Thyroid gland (tissue), 4 donors: ENCODE measurements at regions not wholly inside any gene's neighbourhood (a gene's known extent, or its start where the extent isn't known, plus 50 kb on each side); places are given as distances from the start of the nearest gene placed in this dataset.

Experiments used
- DNase-seq, 2 donors: peaks; one replicate each; pipeline ENCODE4 v3.0.0-alpha.2; 2019
- H3K27ac ChIP-seq, 3 donors: fragments of 200-600 bp; sonication (generic); 1 replicate in 2 of 3; 2 replicates in 1 of 3; pipeline ENCODE4 v1.5.1; 2016 to 2019; ENCODE audit warnings: mild to moderate bottlenecking in 1 of 3, moderate library complexity in 1 of 3
- H3K27me3 ChIP-seq: fragments of 200-600 bp; sonication (generic); one replicate; pipeline ENCODE4 v1.5.1; 2019
- H3K36me3 ChIP-seq, 2 donors: fragments of 200-600 bp; sonication (generic); one replicate each; pipeline ENCODE4 v1.5.1; 2016 to 2019
- H3K4me1 ChIP-seq, 2 donors: fragments of 200-600 bp; sonication (generic); one replicate each; pipeline ENCODE4 v1.5.1; 2017 to 2019
- H3K4me3 ChIP-seq, 3 donors: fragments of 200-600 bp; sonication (generic); replicated peaks in 1 of 3; 1 replicate in 2 of 3; 2 replicates in 1 of 3; pipeline ENCODE4 v1.5.1; 2016; ENCODE audit warnings: mild to moderate bottlenecking in 1 of 3
- H3K9me3 ChIP-seq: fragments of 200-600 bp; sonication (generic); one replicate; pipeline ENCODE4 v1.5.1; 2017
- POLR2A ChIP-seq, 2 donors: fragments of 450-650 bp; IDR thresholded peaks; one replicate each; pipeline ENCODE4 v1.6.1; 2017; ENCODE audit warnings: antibody characterized with exemption in 2 of 2, mild to moderate bottlenecking in 2 of 2, moderate library complexity in 1 of 2
- WGBS, 2 donors: methylation state at CpG; one replicate each; pipeline ENCODE4 v1.1.5; 2017; 5-methylcytosine and 5-hydroxymethylcytosine counted together
- intact Hi-C: fragments of 100-400 bp; cut with DNase I; formaldehyde crosslinking; loops from one replicate; pipeline ENCODE4 v1.15.1; 2023
- TF ChIP-seq, protein P1 (sequence below), 6 experiments: fragments of 200-600 bp in 3 of 6; fragments of 450-650 bp in 3 of 6; sonication (generic) in 3 of 6; IDR thresholded peaks; one replicate each; pipeline ENCODE4 v1.5.1; 2016 to 2019; ENCODE audit warnings: antibody characterized with exemption in 6 of 6, mild to moderate bottlenecking in 2 of 6, inconsistent platforms in 1 of 6, moderate library complexity in 1 of 6

DNA sequence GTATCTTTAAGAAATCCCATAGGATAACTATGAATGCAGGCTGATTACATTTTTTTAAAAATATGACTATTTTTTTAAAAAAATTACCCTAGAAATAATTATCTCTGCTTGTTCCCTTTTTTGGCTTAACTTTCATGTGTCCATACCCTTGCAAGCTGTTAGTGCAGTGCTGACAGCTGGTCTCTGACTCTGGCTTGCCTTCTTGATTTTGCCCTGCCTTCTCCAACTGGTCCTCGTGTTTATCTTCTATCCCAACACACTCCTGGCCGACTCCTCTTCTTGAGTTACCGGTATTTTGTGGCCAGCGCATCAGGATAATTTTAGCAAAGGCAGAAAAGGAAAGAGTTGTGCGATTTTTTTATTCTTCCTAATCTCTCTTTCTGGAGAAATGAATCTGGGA lies 111.7 kb upstream of the STARD3NL start:
- Histone ChIP-seq H3K36me3 (no peaks in the 10 kb centered on the region), H3K4me1 (peaks cover 0 to 3% of the 10 kb centered on the region in 2 donors), H3K27me3 (no peaks in the 10 kb centered on the region), H3K4me3 (no peak overlapping the region), H3K27ac (no peak overlapping the region), H3K9me3 (no peaks in the 10 kb centered on the region)
- intact Hi-C loops: no loop called here
- 82 to 86% methylated on average over 5 of the region's 5 CpGs for WGBS, 2 donors
- TF ChIP-seq, protein P1, sequence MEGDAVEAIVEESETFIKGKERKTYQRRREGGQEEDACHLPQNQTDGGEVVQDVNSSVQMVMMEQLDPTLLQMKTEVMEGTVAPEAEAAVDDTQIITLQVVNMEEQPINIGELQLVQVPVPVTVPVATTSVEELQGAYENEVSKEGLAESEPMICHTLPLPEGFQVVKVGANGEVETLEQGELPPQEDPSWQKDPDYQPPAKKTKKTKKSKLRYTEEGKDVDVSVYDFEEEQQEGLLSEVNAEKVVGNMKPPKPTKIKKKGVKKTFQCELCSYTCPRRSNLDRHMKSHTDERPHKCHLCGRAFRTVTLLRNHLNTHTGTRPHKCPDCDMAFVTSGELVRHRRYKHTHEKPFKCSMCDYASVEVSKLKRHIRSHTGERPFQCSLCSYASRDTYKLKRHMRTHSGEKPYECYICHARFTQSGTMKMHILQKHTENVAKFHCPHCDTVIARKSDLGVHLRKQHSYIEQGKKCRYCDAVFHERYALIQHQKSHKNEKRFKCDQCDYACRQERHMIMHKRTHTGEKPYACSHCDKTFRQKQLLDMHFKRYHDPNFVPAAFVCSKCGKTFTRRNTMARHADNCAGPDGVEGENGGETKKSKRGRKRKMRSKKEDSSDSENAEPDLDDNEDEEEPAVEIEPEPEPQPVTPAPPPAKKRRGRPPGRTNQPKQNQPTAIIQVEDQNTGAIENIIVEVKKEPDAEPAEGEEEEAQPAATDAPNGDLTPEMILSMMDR (IDR thresholded peaks at IDR 0.05): no peak
- no peak for TF ChIP-seq POLR2A (IDR thresholded peaks at IDR 0.05)
- DNase-seq: no peak

DNA sequence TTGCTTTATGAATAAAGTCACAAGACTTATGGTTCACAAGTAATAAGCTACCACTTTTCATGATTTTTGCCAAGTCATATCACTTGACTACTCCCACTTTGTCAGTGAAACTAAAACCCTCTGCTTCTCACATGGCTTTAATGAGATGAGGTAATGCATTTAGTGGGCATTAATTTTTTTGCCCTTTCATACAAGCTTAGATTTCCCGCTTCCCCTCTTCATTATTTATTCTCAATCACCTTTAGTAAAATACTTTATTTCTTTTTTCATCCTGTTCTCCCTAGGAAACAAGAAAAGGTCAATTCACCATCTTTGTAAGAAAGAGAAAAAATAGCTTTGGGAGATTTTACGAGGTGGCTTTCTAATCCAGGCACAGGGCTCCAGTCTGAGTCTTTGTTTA lies 109.6 kb upstream of the STARD3NL start:
- H3K4me3 ChIP-seq: no peak overlapping the region
- H3K36me3 ChIP-seq: no peaks in the 10 kb centered on the region
- no peaks in the 10 kb centered on the region for H3K27me3 ChIP-seq
- no peaks in the 10 kb centered on the region for H3K9me3 ChIP-seq
- intact Hi-C loops: no loop called here
- no peak overlapping the region for H3K27ac ChIP-seq
- 80 to 86% methylated on average over 2 of the region's 2 CpGs for WGBS, 2 donors
- H3K4me1 ChIP-seq: no peaks in the 10 kb centered on the region
- no peak for DNase-seq
- TF ChIP-seq, protein P1 (IDR thresholded peaks at IDR 0.05): no peak
- TF ChIP-seq POLR2A (IDR thresholded peaks at IDR 0.05): no peak

DNA sequence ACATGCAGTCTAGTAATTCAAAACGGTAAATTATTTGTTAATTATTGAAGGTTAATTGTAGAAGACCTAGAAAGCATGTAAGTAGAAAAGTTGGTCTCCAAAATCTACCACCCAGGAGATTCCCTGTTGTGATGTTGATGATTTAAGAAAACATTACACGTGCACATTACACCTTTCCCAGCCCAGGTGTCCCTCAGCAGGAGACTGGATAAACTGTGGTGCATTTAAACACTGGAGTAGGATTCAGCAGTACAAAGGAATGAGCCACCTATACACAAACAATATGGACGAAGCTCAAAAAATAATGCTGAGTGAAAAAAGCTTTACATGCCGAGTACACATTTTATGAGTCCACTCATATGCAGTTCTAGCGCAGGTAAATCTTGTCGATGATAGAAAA lies 109.0 kb upstream of the STARD3NL start:
- Histone ChIP-seq H3K9me3 (no peaks in the 10 kb centered on the region), H3K4me3 (no peak overlapping the region), H3K27me3 (no peaks in the 10 kb centered on the region), H3K4me1 (no peaks in the 10 kb centered on the region), H3K36me3 (no peaks in the 10 kb centered on the region), H3K27ac (no peak overlapping the region)
- DNase-seq: no peak
- TF ChIP-seq, protein P1 (IDR thresholded peaks at IDR 0.05): no peak
- TF ChIP-seq POLR2A (IDR thresholded peaks at IDR 0.05): no peak
- 74 to 77% methylated on average over 6 of the region's 6 CpGs for WGBS, 2 donors
- intact Hi-C loops: no loop called here

DNA sequence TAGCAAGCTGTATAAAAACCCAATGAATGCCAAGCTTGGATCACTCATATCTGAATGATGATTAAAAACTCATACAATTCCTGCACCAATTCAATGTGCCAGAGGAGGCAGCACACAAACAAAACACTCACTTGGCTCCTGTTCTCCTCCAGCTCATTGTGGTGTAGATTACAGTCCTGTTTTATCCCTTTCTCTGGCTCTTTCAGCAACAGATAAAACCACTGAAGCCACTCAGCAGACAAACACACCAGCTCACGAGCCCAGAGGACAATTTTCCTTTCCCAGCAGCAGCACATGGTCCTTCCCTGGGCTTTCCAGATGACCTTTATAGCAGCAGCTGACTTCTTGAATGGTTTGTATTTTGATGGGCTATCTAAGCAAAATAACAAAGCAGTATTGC lies 107.3 kb upstream of the STARD3NL start:
- no peaks in the 10 kb centered on the region for H3K36me3 ChIP-seq
- H3K4me1 ChIP-seq: no peaks in the 10 kb centered on the region
- DNase-seq: peak in 1 of 2 donors; percentile 6
- no peak for TF ChIP-seq POLR2A (IDR thresholded peaks at IDR 0.05)
- TF ChIP-seq, protein P1 (IDR thresholded peaks at IDR 0.05): peak in 5 of 6 experiments; percentile 10 to 59 (median 35)
- H3K27ac ChIP-seq: no peak overlapping the region
- WGBS, 2 donors: 22 to 29% methylated on average over 1 of the region's 1 CpG
- intact Hi-C loops: no loop called here
- no peaks in the 10 kb centered on the region for H3K9me3 ChIP-seq
- no peak overlapping the region for H3K4me3 ChIP-seq
- no peaks in the 10 kb centered on the region for H3K27me3 ChIP-seq

DNA sequence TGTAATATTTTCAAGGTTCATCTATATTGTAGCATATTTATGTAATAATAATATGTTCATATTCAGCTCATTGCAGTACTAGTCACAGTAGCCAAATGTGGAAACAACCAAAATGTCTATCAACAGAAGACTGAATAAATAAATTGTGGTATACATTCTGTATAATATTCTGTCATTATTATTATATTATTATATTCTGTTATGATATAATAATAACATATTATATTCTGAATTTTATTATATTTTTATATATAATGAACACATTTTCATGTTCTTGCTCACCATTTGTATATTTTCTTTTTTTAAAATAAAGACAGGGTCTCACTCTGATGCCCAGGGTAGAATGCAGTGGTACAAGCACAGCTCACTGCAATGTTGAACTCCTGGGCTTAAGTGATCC lies 91.2 kb upstream of the STARD3NL start:
- H3K27ac ChIP-seq: no peak overlapping the region
- H3K4me1 ChIP-seq: no peaks in the 10 kb centered on the region
- no peak for TF ChIP-seq POLR2A (IDR thresholded peaks at IDR 0.05)
- TF ChIP-seq, protein P1 (IDR thresholded peaks at IDR 0.05): no peak
- DNase-seq: no peak
- no peaks in the 10 kb centered on the region for H3K36me3 ChIP-seq
- no peaks in the 10 kb centered on the region for H3K27me3 ChIP-seq
- no peak overlapping the region for H3K4me3 ChIP-seq
- no peaks in the 10 kb centered on the region for H3K9me3 ChIP-seq
- intact Hi-C loops: no loop called here
